ENCODE measurements at regions not wholly inside any gene's neighbourhood (a gene's known extent, or its start where the extent isn't known, plus 50 kb on each side); places are given as distances from the start of the nearest gene placed in this dataset.

DNA sequence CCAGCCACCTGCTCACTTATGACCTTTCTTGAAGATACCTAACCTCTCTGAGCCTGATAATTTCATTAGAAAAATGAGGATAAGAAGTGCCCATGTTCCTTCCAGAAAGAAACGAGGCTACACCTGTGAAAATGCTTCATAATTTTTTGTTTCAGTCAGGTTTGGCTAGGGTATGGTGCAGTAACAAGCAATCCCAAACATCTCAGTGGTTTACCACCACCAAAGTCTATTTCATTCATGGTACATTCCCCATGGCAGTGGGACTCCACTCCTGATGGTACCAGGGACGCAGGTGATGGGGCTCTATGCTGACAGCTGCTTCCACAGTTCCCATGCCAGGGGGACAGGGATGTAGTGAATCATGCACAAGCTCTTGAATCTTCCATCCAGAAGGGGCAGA, 147.6 kb upstream of the CES5A start:
- peaks cover 4% of the 10 kb centered on the region for H3K9me3 Mint-ChIP-seq
- ChIA-PET POLR2A (no interaction called here), CTCF (no interaction called here)
- ATAC-seq (no peak), DNase-seq (ENCODE audit: low spot score) (no peak)
- no peaks in the 10 kb centered on the region for H3K4me1 Mint-ChIP-seq
- no peak overlapping the region for H3K4me3 Mint-ChIP-seq
- H3K27ac Mint-ChIP-seq: no peak overlapping the region
- TF ChIP-seq, protein P1, sequence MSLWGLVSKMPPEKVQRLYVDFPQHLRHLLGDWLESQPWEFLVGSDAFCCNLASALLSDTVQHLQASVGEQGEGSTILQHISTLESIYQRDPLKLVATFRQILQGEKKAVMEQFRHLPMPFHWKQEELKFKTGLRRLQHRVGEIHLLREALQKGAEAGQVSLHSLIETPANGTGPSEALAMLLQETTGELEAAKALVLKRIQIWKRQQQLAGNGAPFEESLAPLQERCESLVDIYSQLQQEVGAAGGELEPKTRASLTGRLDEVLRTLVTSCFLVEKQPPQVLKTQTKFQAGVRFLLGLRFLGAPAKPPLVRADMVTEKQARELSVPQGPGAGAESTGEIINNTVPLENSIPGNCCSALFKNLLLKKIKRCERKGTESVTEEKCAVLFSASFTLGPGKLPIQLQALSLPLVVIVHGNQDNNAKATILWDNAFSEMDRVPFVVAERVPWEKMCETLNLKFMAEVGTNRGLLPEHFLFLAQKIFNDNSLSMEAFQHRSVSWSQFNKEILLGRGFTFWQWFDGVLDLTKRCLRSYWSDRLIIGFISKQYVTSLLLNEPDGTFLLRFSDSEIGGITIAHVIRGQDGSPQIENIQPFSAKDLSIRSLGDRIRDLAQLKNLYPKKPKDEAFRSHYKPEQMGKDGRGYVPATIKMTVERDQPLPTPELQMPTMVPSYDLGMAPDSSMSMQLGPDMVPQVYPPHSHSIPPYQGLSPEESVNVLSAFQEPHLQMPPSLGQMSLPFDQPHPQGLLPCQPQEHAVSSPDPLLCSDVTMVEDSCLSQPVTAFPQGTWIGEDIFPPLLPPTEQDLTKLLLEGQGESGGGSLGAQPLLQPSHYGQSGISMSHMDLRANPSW (CRISPR knock-in tag; conservative IDR thresholded peaks at IDR 0.05; ENCODE audit: low read depth): no peak
- TF ChIP-seq, protein P2, sequence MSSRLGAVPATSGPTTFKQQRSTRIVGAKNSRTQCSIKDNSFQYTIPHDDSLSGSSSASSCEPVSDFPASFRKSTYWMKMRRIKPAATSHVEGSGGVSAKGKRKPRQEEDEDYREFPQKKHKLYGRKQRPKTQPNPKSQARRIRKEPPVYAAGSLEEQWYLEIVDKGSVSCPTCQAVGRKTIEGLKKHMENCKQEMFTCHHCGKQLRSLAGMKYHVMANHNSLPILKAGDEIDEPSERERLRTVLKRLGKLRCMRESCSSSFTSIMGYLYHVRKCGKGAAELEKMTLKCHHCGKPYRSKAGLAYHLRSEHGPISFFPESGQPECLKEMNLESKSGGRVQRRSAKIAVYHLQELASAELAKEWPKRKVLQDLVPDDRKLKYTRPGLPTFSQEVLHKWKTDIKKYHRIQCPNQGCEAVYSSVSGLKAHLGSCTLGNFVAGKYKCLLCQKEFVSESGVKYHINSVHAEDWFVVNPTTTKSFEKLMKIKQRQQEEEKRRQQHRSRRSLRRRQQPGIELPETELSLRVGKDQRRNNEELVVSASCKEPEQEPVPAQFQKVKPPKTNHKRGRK (CRISPR knock-in tag; IDR thresholded peaks at IDR 0.05; ENCODE audit: borderline replicate concordance): no peak
- TF ChIP-seq, protein P3, sequence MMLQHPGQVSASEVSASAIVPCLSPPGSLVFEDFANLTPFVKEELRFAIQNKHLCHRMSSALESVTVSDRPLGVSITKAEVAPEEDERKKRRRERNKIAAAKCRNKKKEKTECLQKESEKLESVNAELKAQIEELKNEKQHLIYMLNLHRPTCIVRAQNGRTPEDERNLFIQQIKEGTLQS (CRISPR knock-in tag; conservative IDR thresholded peaks at IDR 0.05): no peak
- TF ChIP-seq, protein P4, sequence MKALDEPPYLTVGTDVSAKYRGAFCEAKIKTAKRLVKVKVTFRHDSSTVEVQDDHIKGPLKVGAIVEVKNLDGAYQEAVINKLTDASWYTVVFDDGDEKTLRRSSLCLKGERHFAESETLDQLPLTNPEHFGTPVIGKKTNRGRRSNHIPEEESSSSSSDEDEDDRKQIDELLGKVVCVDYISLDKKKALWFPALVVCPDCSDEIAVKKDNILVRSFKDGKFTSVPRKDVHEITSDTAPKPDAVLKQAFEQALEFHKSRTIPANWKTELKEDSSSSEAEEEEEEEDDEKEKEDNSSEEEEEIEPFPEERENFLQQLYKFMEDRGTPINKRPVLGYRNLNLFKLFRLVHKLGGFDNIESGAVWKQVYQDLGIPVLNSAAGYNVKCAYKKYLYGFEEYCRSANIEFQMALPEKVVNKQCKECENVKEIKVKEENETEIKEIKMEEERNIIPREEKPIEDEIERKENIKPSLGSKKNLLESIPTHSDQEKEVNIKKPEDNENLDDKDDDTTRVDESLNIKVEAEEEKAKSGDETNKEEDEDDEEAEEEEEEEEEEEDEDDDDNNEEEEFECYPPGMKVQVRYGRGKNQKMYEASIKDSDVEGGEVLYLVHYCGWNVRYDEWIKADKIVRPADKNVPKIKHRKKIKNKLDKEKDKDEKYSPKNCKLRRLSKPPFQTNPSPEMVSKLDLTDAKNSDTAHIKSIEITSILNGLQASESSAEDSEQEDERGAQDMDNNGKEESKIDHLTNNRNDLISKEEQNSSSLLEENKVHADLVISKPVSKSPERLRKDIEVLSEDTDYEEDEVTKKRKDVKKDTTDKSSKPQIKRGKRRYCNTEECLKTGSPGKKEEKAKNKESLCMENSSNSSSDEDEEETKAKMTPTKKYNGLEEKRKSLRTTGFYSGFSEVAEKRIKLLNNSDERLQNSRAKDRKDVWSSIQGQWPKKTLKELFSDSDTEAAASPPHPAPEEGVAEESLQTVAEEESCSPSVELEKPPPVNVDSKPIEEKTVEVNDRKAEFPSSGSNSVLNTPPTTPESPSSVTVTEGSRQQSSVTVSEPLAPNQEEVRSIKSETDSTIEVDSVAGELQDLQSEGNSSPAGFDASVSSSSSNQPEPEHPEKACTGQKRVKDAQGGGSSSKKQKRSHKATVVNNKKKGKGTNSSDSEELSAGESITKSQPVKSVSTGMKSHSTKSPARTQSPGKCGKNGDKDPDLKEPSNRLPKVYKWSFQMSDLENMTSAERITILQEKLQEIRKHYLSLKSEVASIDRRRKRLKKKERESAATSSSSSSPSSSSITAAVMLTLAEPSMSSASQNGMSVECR (CRISPR knock-in tag; IDR thresholded peaks at IDR 0.05; ENCODE audit: borderline replicate concordance): no peak
- TF ChIP-seq ZNF423 (CRISPR knock-in tag; IDR thresholded peaks at IDR 0.05) (no peak), NR1H2 (CRISPR knock-in tag; IDR thresholded peaks at IDR 0.05) (no peak), ZSCAN18 (CRISPR knock-in tag; IDR thresholded peaks at IDR 0.05) (no peak), PRRX2 (CRISPR knock-in tag; IDR thresholded peaks at IDR 0.05) (no peak), GTF2I (CRISPR knock-in tag; conservative IDR thresholded peaks at IDR 0.05) (no peak), EMX1 (CRISPR knock-in tag; IDR thresholded peaks at IDR 0.05) (no peak), SMAD4 (CRISPR knock-in tag; IDR thresholded peaks at IDR 0.05) (no peak), ATF1 (CRISPR knock-in tag; IDR thresholded peaks at IDR 0.05) (no peak), CREB1 (CRISPR knock-in tag; IDR thresholded peaks at IDR 0.05) (no peak), ETV6 (CRISPR knock-in tag; IDR thresholded peaks at IDR 0.05) (no peak), ZNF219 (CRISPR knock-in tag; IDR thresholded peaks at IDR 0.05; ENCODE audit: borderline replicate concordance) (no peak)
- TF ChIP-seq, protein P5, sequence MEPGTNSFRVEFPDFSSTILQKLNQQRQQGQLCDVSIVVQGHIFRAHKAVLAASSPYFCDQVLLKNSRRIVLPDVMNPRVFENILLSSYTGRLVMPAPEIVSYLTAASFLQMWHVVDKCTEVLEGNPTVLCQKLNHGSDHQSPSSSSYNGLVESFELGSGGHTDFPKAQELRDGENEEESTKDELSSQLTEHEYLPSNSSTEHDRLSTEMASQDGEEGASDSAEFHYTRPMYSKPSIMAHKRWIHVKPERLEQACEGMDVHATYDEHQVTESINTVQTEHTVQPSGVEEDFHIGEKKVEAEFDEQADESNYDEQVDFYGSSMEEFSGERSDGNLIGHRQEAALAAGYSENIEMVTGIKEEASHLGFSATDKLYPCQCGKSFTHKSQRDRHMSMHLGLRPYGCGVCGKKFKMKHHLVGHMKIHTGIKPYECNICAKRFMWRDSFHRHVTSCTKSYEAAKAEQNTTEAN (CRISPR knock-in tag; IDR thresholded peaks at IDR 0.05): no peak
- TF ChIP-seq, protein P6, sequence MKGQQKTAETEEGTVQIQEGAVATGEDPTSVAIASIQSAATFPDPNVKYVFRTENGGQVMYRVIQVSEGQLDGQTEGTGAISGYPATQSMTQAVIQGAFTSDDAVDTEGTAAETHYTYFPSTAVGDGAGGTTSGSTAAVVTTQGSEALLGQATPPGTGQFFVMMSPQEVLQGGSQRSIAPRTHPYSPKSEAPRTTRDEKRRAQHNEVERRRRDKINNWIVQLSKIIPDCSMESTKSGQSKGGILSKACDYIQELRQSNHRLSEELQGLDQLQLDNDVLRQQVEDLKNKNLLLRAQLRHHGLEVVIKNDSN (CRISPR knock-in tag; IDR thresholded peaks at IDR 0.05): no peak
- TF ChIP-seq, protein P7, sequence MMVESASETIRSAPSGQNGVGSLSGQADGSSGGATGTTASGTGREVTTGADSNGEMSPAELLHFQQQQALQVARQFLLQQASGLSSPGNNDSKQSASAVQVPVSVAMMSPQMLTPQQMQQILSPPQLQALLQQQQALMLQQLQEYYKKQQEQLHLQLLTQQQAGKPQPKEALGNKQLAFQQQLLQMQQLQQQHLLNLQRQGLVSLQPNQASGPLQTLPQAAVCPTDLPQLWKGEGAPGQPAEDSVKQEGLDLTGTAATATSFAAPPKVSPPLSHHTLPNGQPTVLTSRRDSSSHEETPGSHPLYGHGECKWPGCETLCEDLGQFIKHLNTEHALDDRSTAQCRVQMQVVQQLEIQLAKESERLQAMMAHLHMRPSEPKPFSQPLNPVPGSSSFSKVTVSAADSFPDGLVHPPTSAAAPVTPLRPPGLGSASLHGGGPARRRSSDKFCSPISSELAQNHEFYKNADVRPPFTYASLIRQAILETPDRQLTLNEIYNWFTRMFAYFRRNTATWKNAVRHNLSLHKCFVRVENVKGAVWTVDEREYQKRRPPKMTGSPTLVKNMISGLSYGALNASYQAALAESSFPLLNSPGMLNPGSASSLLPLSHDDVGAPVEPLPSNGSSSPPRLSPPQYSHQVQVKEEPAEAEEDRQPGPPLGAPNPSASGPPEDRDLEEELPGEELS (CRISPR knock-in tag; IDR thresholded peaks at IDR 0.05): no peak
- no peaks in the 10 kb centered on the region for H3K36me3 Mint-ChIP-seq
- no peaks in the 10 kb centered on the region for H3K27me3 Mint-ChIP-seq (ENCODE audit: low read depth)
